ENCODE measurements at regions not wholly inside any gene's neighbourhood (a gene's known extent, or its start where the extent isn't known, plus 50 kb on each side); places are given as distances from the start of the nearest gene placed in this dataset.
A peak's percentile ranks its signal among the peaks of the same experiment; 100 is the strongest.

DNA sequence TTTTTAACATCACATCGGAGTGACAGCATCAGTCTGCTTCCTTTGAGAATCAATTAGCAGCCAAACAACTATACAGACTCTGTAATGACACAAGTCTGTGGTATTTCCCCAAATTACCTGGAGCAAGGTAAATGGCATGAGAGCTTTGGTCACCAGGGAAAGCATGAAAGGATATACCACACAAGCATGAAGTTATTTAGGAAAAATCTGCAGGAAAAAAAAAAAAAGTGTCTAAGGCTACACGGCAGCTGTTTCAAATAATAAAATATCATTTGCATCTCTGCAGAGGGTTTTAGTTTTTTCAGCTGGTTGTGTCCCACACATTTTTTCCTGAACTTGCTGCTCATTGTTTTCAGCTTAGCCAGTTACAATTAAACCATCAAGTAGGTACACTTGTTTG is 234.7 kb downstream of the TTLL7 start:
- Histone ChIP-seq H3K9ac (ENCODE audit: low read length) (peak overlapping the region; percentile 71), H4K20me1 (ENCODE audit: insufficient read depth, low read length) (no peaks in the 10 kb centered on the region), H2AFZ (ENCODE audit: low read length) (no peak overlapping the region), H3K9me3 (ENCODE audit: low read length) (no peaks in the 10 kb centered on the region), H3K9me2 (ENCODE audit: low read depth, low read length) (no peaks in the 10 kb centered on the region), H3K4me3 (ENCODE audit: low read depth, low read length, poor library complexity, severe bottlenecking) (peak overlapping the region; percentile 43), H3K4me1 (ENCODE audit: insufficient read depth, low read length, severe bottlenecking) (peaks cover 100% of the 10 kb centered on the region), H3K79me2 (ENCODE audit: insufficient read depth, low read length) (no peaks in the 10 kb centered on the region), H3F3A (ENCODE audit: insufficient read depth, low read length) (no peaks in the 10 kb centered on the region; the same call in 1 of the 2 replicates), H3K36me3 (ENCODE audit: insufficient read depth, low read length) (no peaks in the 10 kb centered on the region; the same call in 1 of the 2 replicates), H3K4me2 (ENCODE audit: low read length) (peak overlapping the region; percentile 71), H3K27me3 (ENCODE audit: insufficient read depth, low read length) (no peaks in the 10 kb centered on the region), H3K27ac (ENCODE audit: low read depth, low read length, poor library complexity, severe bottlenecking) (peak overlapping the region; percentile 98)
- no peak for TF ChIP-seq EZH2 (IDR thresholded peaks at IDR 0.05; ENCODE audit: borderline replicate concordance, low read length)
- TF ChIP-seq, protein P1, sequence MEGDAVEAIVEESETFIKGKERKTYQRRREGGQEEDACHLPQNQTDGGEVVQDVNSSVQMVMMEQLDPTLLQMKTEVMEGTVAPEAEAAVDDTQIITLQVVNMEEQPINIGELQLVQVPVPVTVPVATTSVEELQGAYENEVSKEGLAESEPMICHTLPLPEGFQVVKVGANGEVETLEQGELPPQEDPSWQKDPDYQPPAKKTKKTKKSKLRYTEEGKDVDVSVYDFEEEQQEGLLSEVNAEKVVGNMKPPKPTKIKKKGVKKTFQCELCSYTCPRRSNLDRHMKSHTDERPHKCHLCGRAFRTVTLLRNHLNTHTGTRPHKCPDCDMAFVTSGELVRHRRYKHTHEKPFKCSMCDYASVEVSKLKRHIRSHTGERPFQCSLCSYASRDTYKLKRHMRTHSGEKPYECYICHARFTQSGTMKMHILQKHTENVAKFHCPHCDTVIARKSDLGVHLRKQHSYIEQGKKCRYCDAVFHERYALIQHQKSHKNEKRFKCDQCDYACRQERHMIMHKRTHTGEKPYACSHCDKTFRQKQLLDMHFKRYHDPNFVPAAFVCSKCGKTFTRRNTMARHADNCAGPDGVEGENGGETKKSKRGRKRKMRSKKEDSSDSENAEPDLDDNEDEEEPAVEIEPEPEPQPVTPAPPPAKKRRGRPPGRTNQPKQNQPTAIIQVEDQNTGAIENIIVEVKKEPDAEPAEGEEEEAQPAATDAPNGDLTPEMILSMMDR (IDR thresholded peaks at IDR 0.05; ENCODE audit: low read length), result no peak

- peaks cover 98% of the 10 kb centered on the region for H3K4me1 ChIP-seq (ENCODE audit: insufficient read depth, low read length, severe bottlenecking)
- H3K27ac ChIP-seq (ENCODE audit: low read depth, low read length, poor library complexity, severe bottlenecking), result peak overlapping the region; percentile 98
- no peaks in the 10 kb centered on the region for H4K20me1 ChIP-seq (ENCODE audit: insufficient read depth, low read length)
- peak overlapping the region; percentile 71 for H3K9ac ChIP-seq (ENCODE audit: low read length)
- no peaks in the 10 kb centered on the region for H3K9me3 ChIP-seq (ENCODE audit: low read length)
- no peaks in the 10 kb centered on the region; the same call in 1 of the 2 replicates for H3K36me3 ChIP-seq (ENCODE audit: insufficient read depth, low read length)
- peak overlapping the region; percentile 71 for H3K4me2 ChIP-seq (ENCODE audit: low read length)
- TF ChIP-seq EZH2 (IDR thresholded peaks at IDR 0.05; ENCODE audit: borderline replicate concordance, low read length), result no peak
- TF ChIP-seq, protein P1 (IDR thresholded peaks at IDR 0.05; ENCODE audit: low read length), result no peak
- H3F3A ChIP-seq (ENCODE audit: insufficient read depth, low read length), result no peaks in the 10 kb centered on the region; the same call in 1 of the 2 replicates
- peak overlapping the region; percentile 43 for H3K4me3 ChIP-seq (ENCODE audit: low read depth, low read length, poor library complexity, severe bottlenecking)
- no peaks in the 10 kb centered on the region for H3K9me2 ChIP-seq (ENCODE audit: low read depth, low read length)
- H2AFZ ChIP-seq (ENCODE audit: low read length), result no peak overlapping the region
- no peaks in the 10 kb centered on the region for H3K27me3 ChIP-seq (ENCODE audit: insufficient read depth, low read length)
- no peaks in the 10 kb centered on the region for H3K79me2 ChIP-seq (ENCODE audit: insufficient read depth, low read length)
Observed at GRCh38 chr1:83763361-83764095, 235.4 kb downstream of the TTLL7 start.

DNA sequence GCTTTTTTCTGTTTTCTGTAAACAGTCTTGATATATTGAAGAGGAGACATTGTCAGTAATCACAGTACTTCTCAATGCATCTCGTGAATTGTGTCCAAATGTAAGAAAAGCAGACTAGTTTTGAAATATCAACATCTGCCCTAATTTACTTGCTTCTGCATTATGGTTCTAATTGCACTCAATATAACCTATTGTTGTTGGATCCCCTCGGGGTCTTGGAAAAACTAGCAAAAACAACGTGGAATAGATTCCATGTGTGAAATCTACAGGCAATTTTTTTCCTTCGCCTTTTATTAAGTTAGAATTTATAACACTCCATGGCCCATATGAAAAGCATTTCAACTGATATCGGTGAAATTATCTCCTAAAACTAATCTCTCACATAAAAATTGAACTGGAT is 236.5 kb downstream of the TTLL7 start:
- no peaks in the 10 kb centered on the region for H3K36me3 ChIP-seq (ENCODE audit: insufficient read depth, low read length)
- no peaks in the 10 kb centered on the region for H3K9me3 ChIP-seq (ENCODE audit: low read length)
- H2AFZ ChIP-seq (ENCODE audit: low read length), result no peak overlapping the region
- H3K27ac ChIP-seq (ENCODE audit: low read depth, low read length, poor library complexity, severe bottlenecking), result peak overlapping the region; percentile 98
- no peak overlapping the region for H3K4me3 ChIP-seq (ENCODE audit: low read depth, low read length, poor library complexity, severe bottlenecking)
- no peaks in the 10 kb centered on the region for H3K9me2 ChIP-seq (ENCODE audit: low read depth, low read length)
- TF ChIP-seq, protein P1 (IDR thresholded peaks at IDR 0.05; ENCODE audit: low read length), result no peak
- TF ChIP-seq EZH2 (IDR thresholded peaks at IDR 0.05; ENCODE audit: borderline replicate concordance, low read length), result no peak
- H3K4me2 ChIP-seq (ENCODE audit: low read length), result peak overlapping the region; percentile 71
- no peaks in the 10 kb centered on the region for H4K20me1 ChIP-seq (ENCODE audit: insufficient read depth, low read length)
- H3K79me2 ChIP-seq (ENCODE audit: insufficient read depth, low read length), result no peaks in the 10 kb centered on the region
- peak overlapping the region; percentile 71 for H3K9ac ChIP-seq (ENCODE audit: low read length)
- no peaks in the 10 kb centered on the region; the same call in 1 of the 2 replicates for H3F3A ChIP-seq (ENCODE audit: insufficient read depth, low read length)
- peaks cover 87% of the 10 kb centered on the region for H3K4me1 ChIP-seq (ENCODE audit: insufficient read depth, low read length, severe bottlenecking)
- H3K27me3 ChIP-seq (ENCODE audit: insufficient read depth, low read length), result no peaks in the 10 kb centered on the region
